Lower lobe of right lung (tissue), 2 donors: ENCODE measurements at regions not wholly inside any gene's neighbourhood (a gene's known extent, or its start where the extent isn't known, plus 50 kb on each side); places are given as distances from the start of the nearest gene placed in this dataset.

ENCODE experiments used
- ATAC-seq, 2 donors: fragments of 200-7000 bp; cut with Tn5 transposase; one replicate each; pipeline ENCODE4 v1.9.1; 2020 to 2022; ENCODE audit warnings: mild to moderate bottlenecking in 2 of 2, moderate library complexity in 2 of 2
- DNase-seq: peaks from one replicate; pipeline ENCODE4 v3.0.0-alpha.2; 2020
- H3K27ac ChIP-seq: fragments of 200-600 bp; one replicate; pipeline ENCODE4 v1.8.0; 2022
- H3K27me3 ChIP-seq: fragments of 200-600 bp; one replicate; pipeline ENCODE4 v1.8.0; 2022; ENCODE audit warnings: low read depth
- H3K36me3 ChIP-seq: fragments of 200-600 bp; one replicate; pipeline ENCODE4 v1.8.0; 2022; ENCODE audit warnings: mild to moderate bottlenecking
- H3K4me1 ChIP-seq: fragments of 200-600 bp; one replicate; pipeline ENCODE4 v1.8.0; 2022
- H3K4me3 ChIP-seq: fragments of 200-600 bp; one replicate; pipeline ENCODE4 v1.8.0; 2022; ENCODE audit warnings: mild to moderate bottlenecking
- H3K9me3 ChIP-seq: fragments of 200-600 bp; one replicate; pipeline ENCODE4 v1.8.0; 2022
- intact Hi-C: fragments of 100-400 bp; cut with DNase I; formaldehyde crosslinking; loops from one replicate; pipeline ENCODE4 v1.11.0; 2022
- TF ChIP-seq, protein P1 (sequence below): fragments of 200-600 bp; IDR thresholded peaks from one replicate; pipeline ENCODE4 v1.8.0; 2022; ENCODE audit warnings: antibody characterized with exemption, mild to moderate bottlenecking
- donor health status: DM: no; HTN: yes; CAD: no; lungs with severe emphysema.

DNA sequence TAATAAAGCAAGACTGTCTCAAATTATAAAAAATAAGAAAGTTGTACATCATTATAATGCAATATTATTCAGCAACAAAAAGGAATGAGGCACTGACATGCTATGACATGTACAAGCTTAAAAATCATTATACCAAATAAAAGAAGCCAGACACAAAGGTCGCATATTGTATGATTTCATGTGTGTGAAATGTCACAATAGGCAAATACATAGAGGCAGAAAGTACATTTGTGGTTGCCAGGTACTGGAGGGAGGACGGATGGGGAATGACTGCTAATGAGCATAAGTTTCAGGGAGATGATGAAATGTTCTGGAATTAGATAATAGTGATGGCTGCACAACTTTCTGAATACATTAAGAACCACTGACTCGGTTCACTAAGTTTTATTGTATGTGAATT lies 73.6 kb upstream of the NBPF3 start:
- intact Hi-C loops: loop anchor here (10.0 kb wide), 1 partner anchor 111 kb away; no protein-coding TSS in a partner anchor
- H3K4me1 ChIP-seq: peaks cover 7% of the 10 kb centered on the region
- TF ChIP-seq, protein P1, sequence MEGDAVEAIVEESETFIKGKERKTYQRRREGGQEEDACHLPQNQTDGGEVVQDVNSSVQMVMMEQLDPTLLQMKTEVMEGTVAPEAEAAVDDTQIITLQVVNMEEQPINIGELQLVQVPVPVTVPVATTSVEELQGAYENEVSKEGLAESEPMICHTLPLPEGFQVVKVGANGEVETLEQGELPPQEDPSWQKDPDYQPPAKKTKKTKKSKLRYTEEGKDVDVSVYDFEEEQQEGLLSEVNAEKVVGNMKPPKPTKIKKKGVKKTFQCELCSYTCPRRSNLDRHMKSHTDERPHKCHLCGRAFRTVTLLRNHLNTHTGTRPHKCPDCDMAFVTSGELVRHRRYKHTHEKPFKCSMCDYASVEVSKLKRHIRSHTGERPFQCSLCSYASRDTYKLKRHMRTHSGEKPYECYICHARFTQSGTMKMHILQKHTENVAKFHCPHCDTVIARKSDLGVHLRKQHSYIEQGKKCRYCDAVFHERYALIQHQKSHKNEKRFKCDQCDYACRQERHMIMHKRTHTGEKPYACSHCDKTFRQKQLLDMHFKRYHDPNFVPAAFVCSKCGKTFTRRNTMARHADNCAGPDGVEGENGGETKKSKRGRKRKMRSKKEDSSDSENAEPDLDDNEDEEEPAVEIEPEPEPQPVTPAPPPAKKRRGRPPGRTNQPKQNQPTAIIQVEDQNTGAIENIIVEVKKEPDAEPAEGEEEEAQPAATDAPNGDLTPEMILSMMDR: no peak
- DNase-seq (no peak), ATAC-seq (no peak)
- H3K9me3 ChIP-seq: no peaks in the 10 kb centered on the region
- H3K27me3 ChIP-seq: no peaks in the 10 kb centered on the region
- H3K36me3 ChIP-seq: no peaks in the 10 kb centered on the region
- no peak overlapping the region for H3K4me3 ChIP-seq
- H3K27ac ChIP-seq: no peak overlapping the region

DNA sequence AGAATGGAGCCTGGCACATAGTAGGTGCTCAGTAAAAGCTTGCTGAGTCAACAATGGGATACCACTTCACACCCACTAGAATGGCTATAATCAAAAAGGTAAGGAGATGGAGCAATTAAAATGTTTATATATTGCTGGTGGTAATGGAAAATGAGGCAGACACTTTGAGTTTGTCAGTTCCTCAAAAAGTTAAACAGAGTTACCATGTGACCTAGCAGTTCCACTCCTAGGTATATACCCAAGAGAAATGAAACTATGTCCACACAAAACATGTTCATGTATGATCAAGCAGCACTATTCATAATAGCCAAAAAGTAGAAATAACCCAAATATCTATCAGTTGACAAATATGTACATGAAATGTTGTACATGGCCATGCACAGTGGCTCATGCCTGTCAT lies 74.8 kb upstream of the ECE1 start:
- TF ChIP-seq, protein P1: no peak
- Histone ChIP-seq H3K9me3 (no peaks in the 10 kb centered on the region), H3K4me3 (no peak overlapping the region), H3K4me1 (peaks cover 7% of the 10 kb centered on the region), H3K27ac (no peak overlapping the region), H3K36me3 (no peaks in the 10 kb centered on the region), H3K27me3 (no peaks in the 10 kb centered on the region)
- no peak for DNase-seq
- no peak for ATAC-seq
- intact Hi-C loops: loop anchor here (10.0 kb wide), 1 partner anchor 110 kb away; no protein-coding TSS in a partner anchor

DNA sequence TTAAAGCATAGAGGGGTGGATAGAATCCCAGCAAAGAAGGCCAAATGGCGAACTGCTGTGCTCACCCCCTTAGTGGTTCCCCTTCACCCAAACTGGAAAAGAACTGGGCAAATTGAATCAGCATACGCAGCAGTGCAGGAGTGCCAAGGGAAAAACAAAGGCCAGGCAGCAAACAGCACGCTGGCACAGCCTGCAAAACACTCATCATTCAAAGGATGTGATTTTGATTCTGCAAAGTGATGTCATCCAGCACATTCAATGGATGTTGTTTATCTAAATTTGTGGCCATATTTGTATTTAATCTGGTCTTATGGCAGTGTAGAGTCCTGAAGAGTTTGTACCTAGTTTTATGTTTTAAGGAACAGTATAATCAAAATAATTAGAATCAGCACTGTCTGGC lies 71.8 kb upstream of the ECE1 start:
- intact Hi-C loops: loop anchor here (10.0 kb wide), 1 partner anchor 107 kb away; no protein-coding TSS in a partner anchor
- TF ChIP-seq, protein P1: no peak
- H3K27me3 ChIP-seq: no peaks in the 10 kb centered on the region
- no peaks in the 10 kb centered on the region for H3K4me1 ChIP-seq
- no peaks in the 10 kb centered on the region for H3K36me3 ChIP-seq
- H3K27ac ChIP-seq: no peak overlapping the region
- no peaks in the 10 kb centered on the region for H3K9me3 ChIP-seq
- H3K4me3 ChIP-seq: no peak overlapping the region
- ATAC-seq (no peak), DNase-seq (no peak)

DNA sequence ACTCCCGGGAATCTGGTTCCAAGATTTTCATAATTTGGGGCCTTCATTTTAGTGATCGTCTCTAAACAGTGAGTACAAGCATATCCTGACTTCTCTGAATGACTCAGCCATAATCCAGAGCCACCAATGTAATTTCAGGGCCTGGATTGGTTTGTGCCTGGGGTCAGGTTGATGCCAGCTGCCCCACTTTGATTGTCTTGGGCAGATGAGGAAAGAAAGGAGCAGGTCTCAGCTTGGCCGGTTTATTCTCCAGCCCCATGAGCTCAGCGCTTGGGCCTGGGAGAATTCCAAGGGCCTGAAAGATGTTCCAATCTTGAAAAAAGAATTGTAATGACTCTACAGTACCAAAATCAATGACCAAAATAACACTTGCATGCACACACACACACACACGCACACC lies 71.2 kb upstream of the ECE1 start:
- Histone ChIP-seq H3K9me3 (no peaks in the 10 kb centered on the region), H3K4me3 (no peak overlapping the region), H3K36me3 (no peaks in the 10 kb centered on the region), H3K4me1 (no peaks in the 10 kb centered on the region), H3K27me3 (no peaks in the 10 kb centered on the region), H3K27ac (no peak overlapping the region)
- DNase-seq: no peak
- intact Hi-C loops: loop anchor here (10.0 kb wide), 1 partner anchor 107 kb away; no protein-coding TSS in a partner anchor
- TF ChIP-seq, protein P1: no peak
- no peak for ATAC-seq

DNA sequence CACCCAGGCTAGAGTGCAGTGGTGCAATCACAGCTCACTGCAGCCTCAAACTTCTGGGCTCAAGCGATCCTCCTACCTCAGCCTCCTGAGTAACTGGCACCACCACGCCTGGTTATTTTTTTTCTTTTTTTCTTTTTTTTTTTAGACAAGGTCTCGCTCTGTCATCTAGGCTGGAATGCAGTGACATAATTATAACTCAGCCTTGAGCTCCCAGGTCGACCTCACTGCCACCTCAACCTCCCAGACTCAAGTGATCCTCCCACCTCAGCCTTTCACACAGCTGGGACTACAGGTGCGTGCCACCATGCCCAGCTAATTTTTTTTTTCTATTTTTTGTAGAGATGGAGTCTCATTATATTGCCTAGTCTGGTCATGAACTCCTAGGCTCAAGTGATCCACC lies 66.9 kb upstream of the ECE1 start:
- intact Hi-C loops: no loop called here

More for the DNA sequence above, 66.9 kb upstream of the ECE1 start:
- H3K36me3 ChIP-seq: no peaks in the 10 kb centered on the region
- H3K9me3 ChIP-seq: no peaks in the 10 kb centered on the region
- H3K4me3 ChIP-seq: no peak overlapping the region
- TF ChIP-seq, protein P1: no peak
- no peak overlapping the region for H3K27ac ChIP-seq
- no peak for ATAC-seq
- no peaks in the 10 kb centered on the region for H3K27me3 ChIP-seq
- H3K4me1 ChIP-seq: no peaks in the 10 kb centered on the region
- no peak for DNase-seq
